H1 (cell line): ENCODE measurements at regions not wholly inside any gene's neighbourhood (a gene's known extent, or its start where the extent isn't known, plus 50 kb on each side); places are given as distances from the start of the nearest gene placed in this dataset.

Experiments
- CTCF ChIA-PET: fragments of 300-600 bp; sonication (Branson Sonifier 250); formaldehyde crosslinking; loops from one replicate; lab custom pipeline; 2021; ENCODE audit not compliant: partially characterized antibody; lab: Charles Lee
- POLR2A ChIA-PET: fragments of 300-600 bp; sonication (Branson Sonifier 250); formaldehyde crosslinking; loops from one replicate; lab custom pipeline; 2021; ENCODE audit warnings: inconsistent platforms; ENCODE audit not compliant: partially characterized antibody; lab: Charles Lee
- DNase-seq, 2 experiments: peaks; one replicate each; pipeline versions ENCODE4 v3.0.0 to v3.0.0-alpha.2; 2010 to 2022; ENCODE audit warnings: low spot score in 2 of 2, low read depth in 1 of 2, mixed read lengths in 1 of 2
- FAIRE-seq: peaks from 2 replicates; lab custom pipeline; 2011; peaks lifted over from hg19 to GRCh38; lab: Jason Lieb, UNC
- H2AFZ ChIP-seq: 2 replicates; pipeline ENCODE4 v1.8.1; 2012; ENCODE audit warnings: low read length, inconsistent platforms
- H2AK5ac ChIP-seq: 2 replicates; pipeline ENCODE4 v1.6.1; 2013; ENCODE audit warnings: low read depth, low read length
- H2BK120ac ChIP-seq: replicated peaks from 2 replicates; pipeline ENCODE3; 2013; ENCODE audit warnings: low read depth, low read length, inconsistent platforms
- H2BK12ac ChIP-seq: 2 replicates; pipeline ENCODE4 v1.6.1; 2013; ENCODE audit warnings: low read depth, low read length
- H2BK15ac ChIP-seq: 2 replicates; pipeline ENCODE4 v1.6.1; 2013; ENCODE audit warnings: low read length
- H2BK20ac ChIP-seq: 2 replicates; pipeline ENCODE4 v1.6.1; 2013; ENCODE audit warnings: low read length
- H2BK5ac ChIP-seq: 2 replicates; pipeline ENCODE4 v1.6.1; 2013; ENCODE audit warnings: low read depth, low read length
- H3K14ac ChIP-seq: 2 replicates; pipeline ENCODE4 v1.6.1; 2013; ENCODE audit warnings: inconsistent platforms; ENCODE audit not compliant: insufficient read length
- H3K18ac ChIP-seq: 2 replicates; pipeline ENCODE4 v1.6.1; 2013; ENCODE audit warnings: low read length; ENCODE audit errors: extremely low read depth
- H3K23ac ChIP-seq: 2 replicates; pipeline ENCODE4 v1.6.1; 2013; ENCODE audit warnings: inconsistent platforms; ENCODE audit not compliant: insufficient read length
- H3K23me2 ChIP-seq: 2 replicates; pipeline ENCODE4 v1.6.1; 2013; ENCODE audit warnings: low read depth, low read length
- H3K27ac ChIP-seq: 2 replicates; pipeline ENCODE4 v1.6.1; 2011; ENCODE audit warnings: low read depth, low read length, inconsistent platforms
- H3K27me3 ChIP-seq, 4 experiments: replicated peaks in 1 of 4; 1 replicate in 1 of 4; 2 replicates in 3 of 4; pipeline versions ENCODE4 v1.6.1 to v1.8.1; 2011 to 2013; ENCODE audit warnings: low read length in 3 of 4, mild to moderate bottlenecking in 3 of 4, inconsistent platforms in 2 of 4, mixed read lengths in 2 of 4, moderate library complexity in 1 of 4; ENCODE audit not compliant: control insufficient read depth in 3 of 4, insufficient read depth in 3 of 4; ENCODE audit errors: extremely low read depth in 1 of 4
- H3K36me3 ChIP-seq, 4 experiments: 2 replicates each; pipeline versions ENCODE4 v1.6.1 to v1.8.1; 2011 to 2013; ENCODE audit warnings: mild to moderate bottlenecking in 4 of 4, low read length in 3 of 4, moderate library complexity in 2 of 4, control low read depth in 1 of 4, inconsistent platforms in 1 of 4; ENCODE audit not compliant: insufficient read depth in 4 of 4, control insufficient read depth in 2 of 4
- H3K4ac ChIP-seq: replicated peaks from 2 replicates; pipeline ENCODE3; 2013; ENCODE audit warnings: low read length, low read depth, mixed read lengths, inconsistent platforms; ENCODE audit not compliant: insufficient read length
- H3K4me1 ChIP-seq, 4 experiments: replicated peaks in 1 of 4; 1 replicate in 1 of 4; 2 replicates in 3 of 4; pipeline versions ENCODE4 v1.6.1 to v1.8.1; 2011 to 2013; ENCODE audit warnings: low read length in 3 of 4, inconsistent platforms in 2 of 4, mixed read lengths in 1 of 4; ENCODE audit not compliant: insufficient read depth in 4 of 4, control insufficient read depth in 3 of 4
- H3K4me2 ChIP-seq, 2 experiments: 2 replicates each; pipeline versions ENCODE4 v1.6.1 to v1.8.1; 2011 to 2013; ENCODE audit warnings: low read depth in 2 of 2, low read length in 2 of 2, control low read depth in 1 of 2, inconsistent platforms in 1 of 2, mild to moderate bottlenecking in 1 of 2; ENCODE audit not compliant: insufficient read depth in 1 of 2
- H3K4me3 ChIP-seq, 4 experiments: fragments of 200-600, 300-600 bp in 1 of 4; sonication (generic), shearing (Covaris generic), sonication (Bioruptor Twin) in 1 of 4; 2 replicates each; pipeline versions ENCODE4 v1.5.1 to v1.8.1; 2011 to 2016; ENCODE audit warnings: low read length in 4 of 4, low read depth in 3 of 4, control low read depth in 2 of 4, inconsistent platforms in 2 of 4, mild to moderate bottlenecking in 2 of 4, mixed read lengths in 1 of 4, moderate library complexity in 1 of 4; ENCODE audit not compliant: insufficient read depth in 2 of 4; ENCODE audit errors: extremely low read depth in 1 of 4
- H3K56ac ChIP-seq: replicated peaks from 2 replicates; pipeline ENCODE3; 2013; ENCODE audit warnings: low read depth, mild to moderate bottlenecking, mixed read lengths, low read length, inconsistent platforms; ENCODE audit not compliant: insufficient read length
- H3K79me1 ChIP-seq: 2 replicates; pipeline ENCODE4 v1.6.1; 2013; ENCODE audit warnings: low read depth, low read length, control low read depth
- H3K79me2 ChIP-seq, 2 experiments: 2 replicates each; pipeline versions ENCODE4 v1.6.1 to v1.8.1; 2012 to 2013; ENCODE audit warnings: low read length in 2 of 2, mild to moderate bottlenecking in 2 of 2, inconsistent platforms in 1 of 2; ENCODE audit not compliant: insufficient read depth in 2 of 2, control insufficient read depth in 1 of 2
- H3K9ac ChIP-seq, 4 experiments: replicated peaks in 1 of 4; 1 replicate in 1 of 4; 2 replicates in 3 of 4; pipeline versions ENCODE4 v1.6.1 to v1.8.1; 2011 to 2013; ENCODE audit warnings: low read depth in 3 of 4, low read length in 3 of 4, control low read depth in 2 of 4, mild to moderate bottlenecking in 2 of 4, moderate library complexity in 2 of 4, inconsistent platforms in 1 of 4; ENCODE audit errors: extremely low read depth in 1 of 4
- H3K9me3 ChIP-seq, 2 experiments: 2 replicates each; pipeline versions ENCODE4 v1.6.1 to v1.8.1; 2012 to 2013; ENCODE audit warnings: mild to moderate bottlenecking in 2 of 2, moderate library complexity in 2 of 2, control low read depth in 1 of 2, inconsistent platforms in 1 of 2, low read depth in 1 of 2, low read length in 1 of 2, mixed read lengths in 1 of 2; ENCODE audit not compliant: insufficient read depth in 2 of 2
- H4K20me1 ChIP-seq, 2 experiments: replicated peaks in 1 of 2; 2 replicates each; pipeline versions ENCODE3 to v1.8.1; 2011 to 2013; ENCODE audit warnings: inconsistent platforms in 2 of 2, low read length in 2 of 2, mild to moderate bottlenecking in 1 of 2; ENCODE audit not compliant: insufficient read depth in 2 of 2, control insufficient read depth in 1 of 2
- H4K5ac ChIP-seq: 2 replicates; pipeline ENCODE4 v1.6.1; 2013; ENCODE audit warnings: low read length, low read depth, mixed read lengths, inconsistent platforms; ENCODE audit not compliant: insufficient read length
- H4K8ac ChIP-seq: 2 replicates; pipeline ENCODE4 v1.8.0; 2013; ENCODE audit warnings: mild to moderate bottlenecking, moderate library complexity, low read length, inconsistent platforms; ENCODE audit not compliant: insufficient read depth; ENCODE audit errors: extremely low read depth
- H4K91ac ChIP-seq: replicated peaks from 2 replicates; pipeline ENCODE3; 2013; ENCODE audit warnings: low read length, mixed read lengths, inconsistent platforms; ENCODE audit not compliant: insufficient read length
- CHD2 ChIP-seq: IDR thresholded peaks from 2 replicates; pipeline ENCODE4 v1.6.1; 2012; ENCODE audit warnings: low read length, improper control_type of control experiment
- EGR1 ChIP-seq: IDR thresholded peaks from 2 replicates; pipeline ENCODE4 v1.6.1; 2011; ENCODE audit warnings: low read depth, low read length, borderline replicate concordance
- GABPA ChIP-seq: IDR thresholded peaks from 2 replicates; pipeline ENCODE4 v1.6.1; 2011; ENCODE audit warnings: mild to moderate bottlenecking, low read length, moderate library complexity, borderline replicate concordance; ENCODE audit not compliant: insufficient read depth
- HDAC6 ChIP-seq: IDR thresholded peaks from one replicate; pipeline ENCODE4 v1.7.1; 2012; ENCODE audit warnings: low read depth, mild to moderate bottlenecking, inconsistent platforms, low read length, moderate library complexity
- KDM5A ChIP-seq: fragments of 200-600 bp; IDR thresholded peaks from 2 replicates; pipeline ENCODE4 v1.7.1; 2012; ENCODE audit warnings: mild to moderate bottlenecking, low read length, inconsistent platforms, mixed read lengths
- RAD21 ChIP-seq, 2 experiments: IDR thresholded peaks in 1 of 2; conservative IDR thresholded peaks in 1 of 2; 2 replicates each; pipeline ENCODE4 v1.6.1; 2011; ENCODE audit warnings: low read depth in 2 of 2, low read length in 2 of 2, improper control_type of control experiment in 1 of 2, inconsistent platforms in 1 of 2, mild to moderate bottlenecking in 1 of 2, moderate library complexity in 1 of 2
- SRF ChIP-seq: IDR thresholded peaks from 2 replicates; pipeline ENCODE4 v1.6.1; 2011; ENCODE audit warnings: mild to moderate bottlenecking, low read depth, low read length, moderate library complexity
- SUZ12 ChIP-seq: fragments of 200-600 bp; sonication (generic); IDR thresholded peaks from 2 replicates; pipeline ENCODE4 v1.6.1; 2012; ENCODE audit warnings: mild to moderate bottlenecking, inconsistent platforms, low read length, moderate library complexity, mixed read lengths
- ZNF274 ChIP-seq: IDR thresholded peaks from 2 replicates; pipeline ENCODE4 v1.7.0; 2012; ENCODE audit warnings: low read length, borderline replicate concordance; ENCODE audit errors: extremely low read depth
- WGBS, 2 experiments: shearing (Covaris generic) in 1 of 2; methylation state at CpG; one replicate each; pipeline versions ENCODE4 v1.1.6 to v1.1.7; 2013 to 2015; ENCODE audit warnings: low lambda C conversion rate in 2 of 2, mixed read lengths in 2 of 2, inconsistent platforms in 1 of 2, low coverage in 1 of 2, missing lambda C conversion rate in 1 of 2; ENCODE audit not compliant: insufficient replicate concordance in 2 of 2, insufficient coverage in 1 of 2, insufficient read length in 1 of 2; ENCODE audit errors: extremely low coverage in 1 of 2, missing lambda C conversion rate in 1 of 2; 5-methylcytosine and 5-hydroxymethylcytosine counted together

DNA sequence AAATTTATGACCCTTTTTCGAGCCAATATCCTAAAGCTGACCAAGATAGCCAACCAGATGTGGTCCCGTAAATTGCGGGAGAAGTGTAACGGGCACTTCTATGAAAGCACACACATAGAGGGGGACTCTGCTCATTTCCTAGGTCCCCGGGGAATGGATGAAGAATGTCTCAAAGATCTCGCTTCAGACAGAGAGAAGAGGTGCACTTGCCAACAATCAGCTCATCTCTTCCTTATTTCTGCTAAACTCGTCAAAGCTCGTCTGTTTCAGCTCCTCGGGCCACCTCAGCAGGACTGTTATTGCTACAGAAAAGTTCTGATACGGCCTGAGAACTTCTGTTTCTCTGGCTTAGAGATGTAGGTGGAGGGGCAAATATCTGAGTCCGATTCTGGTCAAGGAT lies 71.8 kb downstream of the TM2D3 start:
- Histone ChIP-seq H3K18ac (no peak overlapping the region), H3K4me3 (no peak overlapping the region), H3K4me1 (no peaks in the 10 kb centered on the region), H2BK120ac (no peak overlapping the region), H4K8ac (no peak overlapping the region), H2AFZ (no peak overlapping the region), H3K27me3 (no peaks in the 10 kb centered on the region), H3K79me2 (no peaks in the 10 kb centered on the region), H3K4ac (no peak overlapping the region), H3K23ac (no peak overlapping the region), H4K20me1 (no peaks in the 10 kb centered on the region), H3K36me3 (no peaks in the 10 kb centered on the region), H4K91ac (no peak overlapping the region), H3K56ac (no peak overlapping the region), H2AK5ac (no peak overlapping the region), H3K9ac (no peak overlapping the region), H3K9me3 (peaks cover 2 to 13% of the 10 kb centered on the region in 2 experiments; a peak in 1 of 4 replicates), H3K4me2 (no peak overlapping the region), H3K27ac (no peak overlapping the region), H2BK5ac (no peak overlapping the region), H3K79me1 (no peaks in the 10 kb centered on the region), H4K5ac (no peak overlapping the region), H2BK20ac (no peak overlapping the region), H2BK12ac (no peak overlapping the region), H3K14ac (no peak overlapping the region), H3K23me2 (no peaks in the 10 kb centered on the region), H2BK15ac (no peak overlapping the region)
- POLR2A ChIA-PET, result no interaction called here
- CTCF ChIA-PET, result interaction anchor here (0.9 to 3.0 kb wide), 6 partner anchors 9 to 313 kb away, joined by 3 to 8 read pairs (median 3); no protein-coding TSS in a partner anchor
- no peak for DNase-seq
- no peak for FAIRE-seq
- TF ChIP-seq ZNF274 (no peak), SUZ12 (no peak), CHD2 (no peak), GABPA (no peak), EGR1 (no peak), RAD21 (IDR thresholded peaks at IDR 0.05 in 1 of 2, conservative IDR thresholded peaks at IDR 0.05 in 1 of 2; ENCODE audit: low read depth in 2 of 2, low read length in 2 of 2) (no peak), KDM5A (no peak), SRF (no peak), HDAC6 (no peak)
- WGBS, 2 experiments, result 82% methylated on average over 11 of the region's 11 CpGs; no CpG with 5 or more reads in 1 of the 2 experiments
